Activated B cell treated with CpG ODN at 0.5 μM for 24 hours (primary cell): ENCODE measurements at regions not wholly inside any gene's neighbourhood (a gene's known extent, or its start where the extent isn't known, plus 50 kb on each side); places are given as distances from the start of the nearest gene placed in this dataset.

Experiments
- ATAC-seq: fragments of 200-7000 bp; cut with Tn5 transposase; one replicate; pipeline ENCODE4 v1.10.0; 2021; ENCODE audit warnings: low read depth, mild to moderate bottlenecking, moderate library complexity
- CTCF ChIA-PET: fragments of 350-600 bp; sonication (Branson Sonifier 250); formaldehyde crosslinking; loops from one replicate; lab custom pipeline; 2021; ENCODE audit warnings: antibody characterized with exemption; lab: Charles Lee
- POLR2A ChIA-PET: fragments of 350-600 bp; sonication (Branson Sonifier 250); formaldehyde crosslinking; loops from one replicate; lab custom pipeline; 2021; ENCODE audit warnings: antibody characterized with exemption; lab: Charles Lee
- DNase-seq: peaks from one replicate; pipeline ENCODE4 v3.0.0; 2022
- H3K27ac Mint-ChIP-seq: one replicate; pipeline ENCODE4 v1.8.0; 2020; ENCODE audit warnings: mixed read lengths
- H3K27me3 Mint-ChIP-seq: one replicate; pipeline ENCODE4 v1.8.0; 2021; ENCODE audit warnings: mixed read lengths
- H3K36me3 Mint-ChIP-seq: one replicate; pipeline ENCODE4 v1.8.0; 2021; ENCODE audit warnings: low read depth, mixed read lengths
- H3K4me1 Mint-ChIP-seq: one replicate; pipeline ENCODE4 v1.8.0; 2021; ENCODE audit warnings: mixed read lengths
- H3K4me3 Mint-ChIP-seq: one replicate; pipeline ENCODE4 v1.8.0; 2020; ENCODE audit warnings: mild to moderate bottlenecking, mixed read lengths
- H3K9me3 Mint-ChIP-seq: one replicate; pipeline ENCODE4 v1.8.0; 2020; ENCODE audit warnings: mixed read lengths
- intact Hi-C: fragments of 100-400 bp; cut with micrococcal nuclease; formaldehyde crosslinking; loops from one replicate; pipeline ENCODE4 v1.15.1; 2024
- TF ChIP-seq, protein P1 (sequence below): fragments of 200-600 bp; IDR thresholded peaks from one replicate; pipeline ENCODE4 v1.8.0; 2022; ENCODE audit warnings: antibody characterized with exemption, mild to moderate bottlenecking

DNA sequence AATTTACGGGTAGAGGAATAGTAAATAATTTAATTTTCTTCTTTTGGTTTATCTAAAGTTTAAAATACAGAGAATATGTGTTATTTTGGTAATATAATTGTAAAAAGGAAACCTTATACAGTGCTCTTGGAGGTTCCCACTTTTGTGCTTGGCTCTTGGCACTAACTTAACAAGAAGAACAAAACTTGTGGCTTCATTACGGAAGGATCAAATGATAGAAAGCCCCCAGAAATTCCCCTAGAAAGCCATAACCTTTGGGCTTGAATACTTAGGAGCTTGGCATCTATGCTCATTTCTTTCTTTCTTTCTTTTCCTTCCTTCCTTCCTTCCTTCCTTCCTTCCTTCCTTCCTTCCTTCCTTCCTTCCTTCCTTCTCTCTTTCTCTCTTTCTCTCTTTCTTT lies 197.5 kb downstream of the SOX2 start:
- TF ChIP-seq, protein P1, sequence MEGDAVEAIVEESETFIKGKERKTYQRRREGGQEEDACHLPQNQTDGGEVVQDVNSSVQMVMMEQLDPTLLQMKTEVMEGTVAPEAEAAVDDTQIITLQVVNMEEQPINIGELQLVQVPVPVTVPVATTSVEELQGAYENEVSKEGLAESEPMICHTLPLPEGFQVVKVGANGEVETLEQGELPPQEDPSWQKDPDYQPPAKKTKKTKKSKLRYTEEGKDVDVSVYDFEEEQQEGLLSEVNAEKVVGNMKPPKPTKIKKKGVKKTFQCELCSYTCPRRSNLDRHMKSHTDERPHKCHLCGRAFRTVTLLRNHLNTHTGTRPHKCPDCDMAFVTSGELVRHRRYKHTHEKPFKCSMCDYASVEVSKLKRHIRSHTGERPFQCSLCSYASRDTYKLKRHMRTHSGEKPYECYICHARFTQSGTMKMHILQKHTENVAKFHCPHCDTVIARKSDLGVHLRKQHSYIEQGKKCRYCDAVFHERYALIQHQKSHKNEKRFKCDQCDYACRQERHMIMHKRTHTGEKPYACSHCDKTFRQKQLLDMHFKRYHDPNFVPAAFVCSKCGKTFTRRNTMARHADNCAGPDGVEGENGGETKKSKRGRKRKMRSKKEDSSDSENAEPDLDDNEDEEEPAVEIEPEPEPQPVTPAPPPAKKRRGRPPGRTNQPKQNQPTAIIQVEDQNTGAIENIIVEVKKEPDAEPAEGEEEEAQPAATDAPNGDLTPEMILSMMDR = no peak
- DNase-seq (no peak), ATAC-seq (no peak)
- H3K36me3 Mint-ChIP-seq = no peaks in the 10 kb centered on the region
- intact Hi-C loops = no loop called here
- no peaks in the 10 kb centered on the region for H3K9me3 Mint-ChIP-seq
- peaks cover 11% of the 10 kb centered on the region for H3K4me1 Mint-ChIP-seq
- ChIA-PET POLR2A (no interaction called here), CTCF (no interaction called here)
- no peak overlapping the region for H3K4me3 Mint-ChIP-seq
- no peak overlapping the region for H3K27ac Mint-ChIP-seq
- no peaks in the 10 kb centered on the region for H3K27me3 Mint-ChIP-seq

DNA sequence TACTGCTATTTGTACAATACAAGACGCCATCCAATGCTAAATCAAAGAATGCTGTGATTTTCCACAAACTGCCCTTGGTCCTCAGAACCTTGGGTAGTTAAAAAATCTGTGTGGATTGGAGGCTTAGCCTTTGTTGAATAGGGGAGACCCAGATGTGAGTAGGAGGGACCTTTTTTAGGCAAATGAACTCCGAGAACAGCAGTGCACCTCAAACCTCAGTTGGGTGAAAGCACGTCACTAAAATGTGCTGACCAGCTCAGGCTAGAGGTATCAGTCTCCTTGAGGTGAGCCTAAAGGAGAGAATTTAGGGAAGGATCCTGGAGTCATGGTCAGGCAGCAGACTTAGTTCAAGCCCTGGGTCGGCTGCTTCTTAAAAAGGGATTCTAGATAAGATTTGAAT lies 200.7 kb downstream of the SOX2 start:
- DNase-seq (no peak), ATAC-seq (no peak)
- Mint-ChIP-seq H3K27ac (no peak overlapping the region), H3K9me3 (no peaks in the 10 kb centered on the region), H3K27me3 (no peaks in the 10 kb centered on the region), H3K4me1 (peaks cover 5% of the 10 kb centered on the region), H3K4me3 (no peak overlapping the region), H3K36me3 (no peaks in the 10 kb centered on the region)
- intact Hi-C loops = no loop called here
- POLR2A ChIA-PET = no interaction called here
- CTCF ChIA-PET = no interaction called here
- TF ChIP-seq, protein P1 = no peak

DNA sequence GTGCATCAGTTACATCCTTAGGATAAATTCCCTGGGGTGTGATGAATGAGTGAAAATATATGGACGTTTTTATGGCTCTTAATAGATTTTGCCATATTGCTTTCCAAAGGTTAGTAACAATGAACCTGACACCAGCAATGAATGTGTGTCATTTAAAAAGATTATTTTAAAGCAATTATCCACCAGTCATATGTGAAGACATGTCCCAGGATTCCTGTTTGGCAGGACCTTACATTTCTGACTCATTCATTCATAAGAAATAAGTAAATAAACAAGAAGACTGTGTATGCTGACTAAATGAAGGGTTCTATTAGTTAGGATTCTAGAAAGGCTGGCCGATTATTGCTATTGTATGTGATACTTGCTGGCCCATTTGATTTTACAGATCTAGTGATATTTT lies 201.5 kb downstream of the SOX2 start:
- Mint-ChIP-seq H3K27ac (no peak overlapping the region), H3K4me1 (peaks cover 3% of the 10 kb centered on the region), H3K27me3 (no peaks in the 10 kb centered on the region), H3K36me3 (no peaks in the 10 kb centered on the region), H3K4me3 (no peak overlapping the region), H3K9me3 (no peaks in the 10 kb centered on the region)
- intact Hi-C loops = no loop called here
- TF ChIP-seq, protein P1 = no peak
- CTCF ChIA-PET = no interaction called here
- ATAC-seq (no peak), DNase-seq (no peak)
- POLR2A ChIA-PET = no interaction called here

DNA sequence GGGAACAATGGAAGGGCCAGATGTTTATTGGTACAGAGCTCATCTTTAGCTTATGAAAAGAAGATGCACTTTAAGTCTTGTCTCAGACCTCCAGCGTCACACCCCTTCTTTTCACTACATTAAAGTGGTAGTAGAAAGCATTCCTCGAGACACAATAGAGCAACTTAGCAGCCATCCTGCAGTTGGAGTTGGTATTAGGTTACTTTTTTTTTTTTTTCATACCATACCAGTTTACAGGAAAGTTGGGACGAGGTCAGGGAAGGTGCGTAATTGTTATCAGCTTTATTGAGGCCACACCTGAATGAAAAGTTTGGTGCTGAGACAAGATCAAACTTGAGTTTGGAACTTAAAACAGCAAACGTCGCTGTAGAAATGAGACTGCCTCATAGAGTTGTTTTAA lies 203.8 kb downstream of the SOX2 start:
- H3K27me3 Mint-ChIP-seq = no peaks in the 10 kb centered on the region
- H3K4me3 Mint-ChIP-seq = no peak overlapping the region
- H3K36me3 Mint-ChIP-seq = no peaks in the 10 kb centered on the region
- intact Hi-C loops = no loop called here
- ATAC-seq (no peak), DNase-seq (no peak)
- peaks cover 3% of the 10 kb centered on the region for H3K4me1 Mint-ChIP-seq
- no peak overlapping the region for H3K27ac Mint-ChIP-seq
- ChIA-PET CTCF (interaction anchor here (1.0 kb wide), 1 partner anchor 10 kb away, joined by 3 read pairs; no protein-coding TSS in a partner anchor), POLR2A (no interaction called here)
- TF ChIP-seq, protein P1 = no peak
- no peaks in the 10 kb centered on the region for H3K9me3 Mint-ChIP-seq

DNA sequence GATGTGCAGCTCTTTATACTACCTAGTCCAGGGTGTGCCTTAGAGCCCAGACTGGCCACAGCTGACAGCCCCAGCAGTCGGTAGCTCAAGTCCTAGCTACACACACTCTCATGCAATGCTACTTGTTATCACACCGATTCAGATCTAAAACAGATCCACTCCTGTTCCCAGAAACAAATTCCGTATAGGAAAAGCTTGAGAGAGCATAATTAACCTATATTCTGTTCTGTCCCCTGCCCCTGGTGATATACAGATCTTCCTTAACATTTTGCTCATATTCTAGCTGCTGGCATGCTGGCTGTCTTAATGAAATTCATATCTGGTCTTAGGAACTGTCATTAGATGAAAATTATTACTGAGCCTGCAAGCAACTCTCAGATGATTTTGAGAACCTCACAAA lies 204.3 kb downstream of the SOX2 start:
- ATAC-seq (no peak), DNase-seq (no peak)
- intact Hi-C loops = no loop called here
- POLR2A ChIA-PET = no interaction called here
- Mint-ChIP-seq H3K9me3 (no peaks in the 10 kb centered on the region), H3K4me3 (no peak overlapping the region), H3K36me3 (no peaks in the 10 kb centered on the region), H3K27ac (no peak overlapping the region), H3K4me1 (peaks cover 7% of the 10 kb centered on the region), H3K27me3 (no peaks in the 10 kb centered on the region)
- TF ChIP-seq, protein P1 = no peak
- CTCF ChIA-PET = no interaction called here
